HG03135 (cell line): ENCODE measurements at regions not wholly inside any gene's neighbourhood (a gene's known extent, or its start where the extent isn't known, plus 50 kb on each side); places are given as distances from the start of the nearest gene placed in this dataset.

Experiments
- ATAC-seq: cut with Tn5 transposase; IDR thresholded peaks from one replicate; pipeline ENCODE4 v1.9.1; 2021; ENCODE audit warnings: mild to moderate bottlenecking, moderate library complexity; ENCODE audit not compliant: unreplicated experiment

DNA sequence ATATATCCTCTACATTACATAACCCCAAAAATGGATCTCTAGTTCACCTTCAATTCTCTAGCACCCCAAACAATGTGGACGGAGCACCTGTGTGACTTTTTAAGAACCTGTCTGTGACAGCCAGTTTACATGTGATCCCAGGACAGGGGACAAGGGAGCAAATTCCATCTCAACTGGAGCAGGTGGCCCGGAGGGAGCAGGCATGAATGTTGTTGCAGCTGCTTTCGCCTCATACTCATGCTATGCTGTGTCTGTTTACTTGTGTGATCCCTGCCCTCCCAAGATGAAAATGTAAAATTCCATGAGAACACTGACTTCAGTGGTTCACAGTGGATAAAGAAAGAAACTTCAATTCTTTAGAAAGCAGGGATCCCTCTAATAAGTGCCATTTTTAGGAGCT is 600.3 kb downstream of the CDH26 start:
- ATAC-seq, result no peak

DNA sequence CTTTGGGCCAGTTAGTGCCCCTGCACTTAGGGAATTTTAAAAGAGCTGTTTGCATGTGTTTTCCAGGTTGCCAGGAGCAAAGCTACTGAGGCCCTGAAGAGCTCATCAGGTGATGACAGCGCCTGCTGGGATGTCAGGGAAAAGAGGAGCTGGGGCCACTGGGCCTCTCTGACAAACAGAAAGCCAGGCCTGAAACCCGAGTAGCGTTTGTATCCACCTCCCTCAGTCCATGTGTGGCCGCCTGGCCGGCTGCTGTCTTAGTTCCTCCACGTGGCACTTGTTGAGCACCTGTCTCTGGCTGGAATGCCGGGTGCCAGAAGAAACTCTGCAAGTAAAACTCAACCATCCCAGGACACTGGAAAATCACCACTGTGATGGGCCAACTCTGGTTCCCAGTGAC is 601.2 kb downstream of the CDH26 start:
- ATAC-seq, result no peak

DNA sequence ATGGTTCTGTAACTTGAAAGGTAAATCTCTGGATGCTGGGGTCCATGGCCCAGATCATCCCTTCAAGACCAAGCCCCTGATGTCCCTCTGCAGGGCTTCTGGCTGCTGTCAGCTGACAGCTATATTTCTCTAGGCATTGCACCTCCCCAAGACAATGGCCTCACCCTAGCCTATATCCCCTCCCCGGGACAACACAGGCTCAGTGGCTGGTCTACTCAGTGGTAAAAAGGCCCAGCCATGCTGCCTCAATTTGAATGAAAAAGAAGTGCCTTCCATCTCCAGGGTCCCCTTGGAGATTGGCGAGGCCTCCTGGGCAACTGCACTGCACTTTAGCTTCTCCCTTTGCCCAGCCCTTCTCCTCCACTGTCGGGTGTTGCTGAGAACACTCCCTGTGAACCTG is 602.8 kb downstream of the CDH26 start:
- ATAC-seq, result no peak

DNA sequence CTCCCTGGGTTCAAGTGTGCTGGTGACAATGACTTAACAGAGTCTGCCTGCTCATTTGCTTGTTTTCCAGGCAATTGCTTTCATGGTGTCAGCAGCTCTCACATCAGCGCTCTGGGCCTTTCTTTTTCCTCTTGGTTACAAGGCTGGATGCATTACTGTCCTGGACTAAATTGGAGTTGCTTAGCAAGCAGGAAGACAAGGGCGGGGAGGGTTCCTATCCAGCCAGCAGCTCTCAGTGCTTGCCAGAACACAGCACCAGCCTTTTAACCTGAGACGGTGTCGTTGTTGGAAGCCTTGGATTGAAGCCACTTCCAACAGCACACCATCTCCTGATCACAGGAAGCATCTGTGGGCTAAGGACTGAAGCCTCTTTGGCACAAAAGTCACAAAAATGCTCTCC is 606.9 kb downstream of the CDH26 start:
- no peak for ATAC-seq

DNA sequence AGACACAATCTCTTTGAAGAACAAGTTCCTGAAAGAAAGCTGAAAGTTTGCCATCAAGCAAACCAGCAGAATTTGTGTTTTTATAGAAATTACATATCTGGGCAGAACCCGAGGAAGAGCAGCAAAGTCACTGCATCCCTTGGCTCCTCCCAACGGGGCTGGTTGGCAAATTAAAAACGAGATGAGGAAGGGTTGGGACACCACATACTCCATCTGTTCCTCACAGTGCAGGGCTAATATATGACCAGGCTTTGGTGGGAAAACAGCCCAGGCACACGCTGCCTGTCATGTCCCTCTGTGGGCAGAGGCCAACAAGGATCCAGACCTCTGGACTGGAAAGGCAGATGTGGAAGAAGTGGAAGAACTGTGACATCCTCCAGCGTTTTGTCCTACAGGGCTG is 607.3 kb downstream of the CDH26 start:
- ATAC-seq, result no peak

DNA sequence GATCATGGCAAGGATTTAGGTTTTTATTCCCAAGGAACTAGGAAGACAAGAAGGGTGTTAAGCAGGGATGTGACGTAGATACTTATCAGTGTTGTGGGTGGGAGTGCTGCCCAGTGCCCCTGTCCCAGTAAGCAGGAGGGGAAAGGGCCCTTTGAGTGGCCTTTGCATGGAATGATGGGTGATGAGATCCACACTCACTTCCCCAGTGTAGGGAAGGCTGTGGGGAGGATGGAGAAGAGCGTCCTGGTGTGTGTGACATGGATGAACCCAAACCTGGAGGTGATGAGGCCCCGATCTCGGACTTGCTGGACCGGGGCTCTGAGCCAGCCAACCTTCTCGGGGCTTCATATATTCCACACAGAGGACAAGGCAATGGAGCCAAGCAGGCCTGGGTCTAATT is 610.9 kb downstream of the CDH26 start:
- ATAC-seq, result no peak

DNA sequence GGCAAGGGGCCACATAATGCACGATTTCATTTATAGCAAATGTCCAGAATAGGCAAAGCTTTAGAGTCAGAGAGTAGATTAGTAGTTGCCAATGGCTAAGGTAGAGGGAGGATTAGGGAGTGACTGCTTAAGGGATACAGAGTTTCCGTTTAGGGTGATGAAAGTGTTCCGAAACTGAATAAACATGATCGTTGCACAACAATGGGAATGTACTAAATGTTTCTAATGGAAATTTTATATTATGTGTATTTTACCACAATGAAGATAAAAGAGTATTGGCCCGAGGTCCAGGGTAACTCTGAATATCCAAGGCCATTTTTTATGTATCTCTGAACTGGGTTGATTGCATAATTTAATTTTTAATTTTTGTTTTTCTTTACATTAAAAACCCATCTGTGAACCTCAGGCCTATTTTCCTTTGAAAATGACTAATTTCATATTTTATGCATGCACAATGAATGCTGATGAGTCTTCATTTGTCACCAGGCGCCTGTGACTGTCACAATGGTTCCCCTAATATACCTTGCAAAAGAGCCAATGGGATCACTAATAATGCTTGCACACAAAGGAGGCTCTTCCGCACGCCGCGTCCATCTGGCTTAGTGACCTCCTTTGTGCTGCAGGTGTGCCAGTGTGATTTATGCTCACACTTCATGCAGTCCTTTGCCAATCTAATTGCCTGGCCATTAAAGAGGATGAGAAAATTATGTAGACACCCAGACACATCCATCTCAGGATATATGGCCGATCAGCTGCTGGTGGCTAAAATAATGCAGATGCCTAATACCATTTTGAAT is 612.5 kb downstream of the CDH26 start:
- no peak for ATAC-seq

DNA sequence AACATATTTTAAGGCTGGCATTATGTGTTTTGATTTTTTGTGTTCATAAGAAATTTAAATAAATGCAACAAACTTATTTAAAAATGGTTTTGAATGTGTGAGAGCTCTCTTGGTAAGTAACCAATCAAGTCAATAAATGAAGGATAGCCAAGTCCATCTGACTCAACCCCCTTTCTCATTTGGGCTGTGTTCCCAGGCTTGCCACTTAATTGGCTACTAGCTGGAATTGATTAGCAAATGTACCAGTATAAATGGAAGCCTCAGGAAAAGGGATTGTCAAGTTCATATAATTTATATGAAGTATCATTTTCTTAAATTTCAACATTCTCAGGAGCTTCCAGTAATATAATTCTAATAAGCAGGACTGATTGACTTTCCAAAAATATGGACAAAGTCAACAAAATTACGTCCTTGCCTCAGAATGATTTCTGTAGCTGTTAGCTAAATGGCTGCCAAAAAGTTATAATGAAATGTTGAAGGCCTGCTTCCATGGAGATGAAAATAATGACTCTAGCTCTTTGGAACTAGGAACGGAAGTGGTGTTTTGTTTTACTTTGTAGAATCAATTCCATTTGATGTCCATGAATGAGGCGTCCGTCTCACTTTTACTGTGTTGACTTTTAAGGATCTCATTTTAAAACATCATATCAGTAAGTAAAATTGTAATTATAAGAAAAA is 614.9 kb downstream of the CDH26 start:
- ATAC-seq, result no peak

DNA sequence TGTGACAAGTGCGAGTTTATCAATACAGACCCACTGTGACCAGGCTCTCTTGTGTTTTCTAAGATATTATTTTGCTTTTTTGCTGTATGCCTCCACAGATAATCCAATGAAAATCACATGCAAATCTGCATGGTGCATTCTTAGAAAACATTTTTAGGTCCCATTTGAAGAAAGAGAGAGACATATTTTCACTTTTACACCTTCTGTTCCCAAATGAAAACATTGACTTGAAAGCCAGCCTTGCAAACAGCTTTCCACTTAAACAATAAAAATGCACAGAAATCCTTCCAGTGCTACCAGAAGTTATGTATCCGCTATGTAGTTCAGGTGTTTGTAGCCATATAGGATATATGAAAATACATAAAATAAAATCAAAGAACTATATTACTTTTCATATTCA is 618.0 kb downstream of the CDH26 start:
- no peak for ATAC-seq

DNA sequence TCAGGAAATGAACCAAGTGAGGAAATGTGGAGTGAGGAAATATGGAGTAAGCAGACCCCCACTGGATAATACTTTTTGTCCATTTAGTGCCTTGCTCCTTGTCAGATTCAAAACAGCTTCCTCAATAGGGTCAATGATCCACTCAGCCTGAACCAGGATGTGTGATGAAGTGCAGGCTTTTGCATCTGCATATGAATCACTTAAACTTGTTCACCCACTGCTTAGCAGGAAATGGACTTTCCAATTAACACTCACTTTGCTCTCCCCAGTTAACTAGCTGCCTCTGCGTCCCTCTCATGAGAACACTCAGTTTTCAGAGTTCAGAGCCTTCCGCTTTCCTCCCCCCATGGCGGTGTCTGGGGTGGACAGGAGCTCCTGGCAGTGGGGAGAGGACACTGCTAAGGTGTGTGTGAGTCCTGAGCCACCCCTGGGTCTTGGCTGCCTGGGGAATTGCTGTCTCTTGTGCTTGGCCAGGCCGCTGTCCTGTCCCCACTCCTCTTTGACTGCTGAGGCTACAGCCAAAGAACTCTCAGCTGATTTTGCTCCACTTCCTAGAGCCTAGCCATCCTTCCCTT is 621.8 kb downstream of the CDH26 start:
- no peak for ATAC-seq

DNA sequence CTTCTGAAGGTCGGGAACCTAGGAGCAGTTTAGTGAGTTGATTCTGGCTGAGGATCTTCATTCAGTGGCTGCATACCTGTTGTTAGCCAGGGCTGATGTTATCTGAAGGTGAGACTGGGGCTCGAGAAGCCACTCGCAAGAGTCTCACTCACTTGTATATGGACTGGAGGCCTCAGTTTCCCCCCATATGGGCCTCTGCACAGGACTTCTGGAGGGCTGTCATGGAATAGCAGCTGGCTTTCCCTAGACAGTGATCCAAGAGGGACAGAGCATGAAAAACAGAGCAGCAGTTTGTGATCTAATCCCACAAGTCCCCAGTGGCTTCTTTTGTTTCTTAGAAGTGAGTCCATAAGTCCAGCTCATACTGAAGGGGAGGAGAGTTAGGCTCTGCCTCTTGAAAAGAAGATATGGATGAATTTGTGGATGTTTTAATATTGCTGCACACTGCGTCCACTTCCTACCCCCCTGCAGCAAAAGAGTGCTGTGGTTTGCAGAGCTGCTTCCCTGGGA is 623.4 kb downstream of the CDH26 start:
- no peak for ATAC-seq

DNA sequence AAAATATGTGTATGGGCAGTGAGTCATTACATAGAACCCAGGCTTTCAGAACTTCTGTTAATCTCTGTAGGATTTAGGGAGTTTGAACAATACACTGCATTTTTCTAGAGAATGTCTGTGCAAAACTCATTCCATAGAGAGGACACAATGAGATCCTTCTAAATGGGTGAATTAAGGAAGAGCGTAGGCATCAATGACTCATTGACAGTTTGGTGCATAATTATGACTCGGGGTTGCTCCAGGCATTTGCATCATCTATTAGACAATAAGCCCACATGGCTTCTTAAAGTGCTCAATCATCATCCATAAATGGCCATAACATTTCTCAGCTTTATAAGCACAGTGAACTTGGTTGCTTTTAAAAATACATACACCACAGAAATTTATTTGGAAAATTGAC is 625.5 kb downstream of the CDH26 start:
- ATAC-seq, result no peak

DNA sequence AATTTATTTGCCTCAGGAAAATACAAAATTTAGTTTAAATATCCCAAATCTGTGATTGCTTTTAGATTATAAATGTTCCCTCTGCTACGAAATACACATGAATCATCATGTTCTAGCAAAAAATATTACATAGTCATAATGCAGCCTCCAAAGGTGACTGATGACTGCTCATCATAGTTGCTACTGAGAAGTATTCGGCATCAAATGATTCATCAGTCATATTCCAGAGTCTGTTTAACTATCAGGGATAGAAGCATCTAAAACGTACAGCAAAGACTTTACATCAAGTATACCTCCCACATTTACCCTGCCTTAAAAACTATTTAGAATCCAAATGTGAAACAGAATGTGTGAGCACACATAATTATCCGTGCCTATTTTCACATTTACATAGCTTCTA is 626.0 kb downstream of the CDH26 start:
- ATAC-seq, result no peak

DNA sequence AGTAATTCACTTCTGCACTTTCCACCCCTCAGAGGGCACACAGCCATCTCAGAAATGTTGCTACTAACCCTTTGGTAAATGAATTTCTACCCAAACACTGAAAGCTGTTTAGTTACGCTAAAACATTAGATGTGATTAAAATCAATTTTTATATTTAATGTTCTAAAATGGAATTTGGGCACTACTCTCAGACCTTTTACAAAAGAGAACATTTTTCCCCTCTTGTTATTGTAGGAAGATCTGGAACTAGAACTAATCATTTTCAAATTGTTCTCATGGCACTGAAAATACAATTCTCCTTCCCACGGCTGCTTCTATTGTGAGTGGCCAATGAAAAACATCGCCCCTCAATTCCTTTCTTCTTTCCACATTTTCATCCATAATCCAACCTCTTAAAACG is 627.4 kb downstream of the CDH26 start:
- no peak for ATAC-seq

DNA sequence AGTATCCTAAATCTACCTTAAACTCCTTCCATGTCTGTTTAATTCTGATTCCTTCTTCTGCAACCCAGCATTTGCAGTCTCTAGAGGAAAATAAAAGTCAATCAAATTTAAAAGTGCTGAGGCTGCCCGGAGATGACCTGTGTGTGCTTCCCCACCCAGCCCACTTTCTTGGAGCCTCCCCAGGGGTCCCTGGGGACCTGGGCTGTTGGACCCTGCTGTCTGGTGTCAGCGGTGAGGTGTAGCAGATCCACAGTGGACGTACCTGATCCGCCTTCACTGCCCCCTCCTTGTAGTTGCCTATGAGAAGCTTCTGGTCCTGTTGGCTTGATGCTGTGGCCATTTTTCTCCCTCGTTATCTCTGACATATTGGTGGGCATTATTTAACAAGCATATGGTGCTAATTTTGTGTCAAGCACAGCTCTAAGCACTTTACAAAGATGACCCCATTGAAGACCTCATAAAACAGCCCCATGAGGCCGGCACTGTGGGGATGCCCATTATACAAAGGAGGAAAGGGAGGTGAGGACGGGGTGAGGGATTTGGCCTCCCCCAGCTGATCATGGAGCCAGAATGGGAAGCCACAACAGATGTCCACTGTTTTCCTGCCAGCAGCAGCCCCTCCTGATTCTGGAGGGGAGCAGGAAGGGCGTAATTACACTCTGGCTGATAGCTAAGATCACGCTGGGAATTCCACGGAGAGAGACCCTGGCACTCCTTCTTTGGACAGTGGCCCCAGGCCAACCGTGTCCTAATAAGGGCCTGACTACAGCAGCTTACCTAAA is 628.2 kb downstream of the CDH26 start:
- no peak for ATAC-seq

DNA sequence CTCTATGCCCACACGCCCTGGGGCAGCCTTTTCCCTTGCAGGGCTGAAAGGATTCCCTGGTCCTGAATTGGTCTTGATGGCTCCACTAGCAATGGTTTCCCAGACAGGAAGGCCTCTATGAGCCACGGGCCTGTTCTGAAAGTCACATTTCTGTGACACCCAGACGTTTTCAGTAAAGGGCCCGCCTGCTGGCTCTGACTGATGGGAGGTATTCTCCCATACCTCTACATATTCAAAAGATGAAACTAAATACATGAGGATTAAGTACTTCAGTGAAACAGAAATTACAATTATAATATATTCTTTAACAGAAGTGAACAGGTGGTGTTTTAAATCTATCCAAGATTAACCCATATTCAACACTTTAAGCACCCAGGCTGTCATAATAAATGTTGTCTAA is 629.8 kb downstream of the CDH26 start:
- ATAC-seq, result no peak

DNA sequence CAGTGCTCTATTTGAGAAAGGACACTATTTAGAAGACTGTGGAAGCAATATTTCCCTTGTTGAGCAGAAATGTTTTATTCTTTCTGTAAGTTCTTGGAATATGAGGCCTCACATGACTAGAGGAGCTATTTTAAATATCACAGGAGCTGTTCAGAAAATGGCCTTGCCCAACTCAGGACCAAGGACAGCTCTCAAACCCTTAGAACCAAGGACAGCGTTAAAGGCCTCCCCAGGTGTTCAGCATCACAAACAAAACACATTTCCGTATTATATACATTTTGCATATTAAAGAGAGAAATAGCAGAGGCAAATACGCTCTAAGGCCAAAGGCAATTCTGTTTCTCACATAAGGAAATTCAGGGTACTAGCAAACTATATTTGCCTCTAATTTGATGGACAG is 631.4 kb downstream of the CDH26 start:
- no peak for ATAC-seq

DNA sequence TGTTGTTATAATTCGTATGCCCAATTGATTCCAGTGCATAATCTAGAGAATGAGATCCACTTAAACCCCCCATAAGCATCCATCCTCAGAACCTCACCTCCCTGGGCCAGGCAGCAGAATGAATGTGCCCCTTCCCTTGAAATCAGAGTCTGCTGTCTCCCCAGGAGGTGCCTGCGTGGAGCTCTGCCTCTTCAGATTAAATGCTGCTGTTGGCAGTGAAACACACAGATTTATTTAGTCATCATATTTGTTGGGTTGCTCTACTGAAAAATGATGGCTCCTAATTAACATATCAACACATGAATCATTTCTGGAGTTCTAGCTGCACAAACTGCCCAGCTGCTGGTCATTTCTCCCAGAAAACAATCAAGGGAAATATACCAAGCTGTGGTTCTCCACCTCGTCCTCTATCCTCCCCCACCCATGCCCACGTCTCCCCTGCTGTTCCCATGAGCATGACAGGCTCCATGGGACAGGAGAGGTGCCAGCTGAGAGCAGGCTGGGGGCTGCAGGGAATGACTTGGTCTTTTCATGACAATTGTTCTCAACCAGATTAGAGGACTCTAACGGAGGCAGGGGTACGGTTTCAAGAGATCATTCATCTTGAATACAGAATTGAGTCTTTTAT is 633.1 kb downstream of the CDH26 start:
- ATAC-seq, result no peak

DNA sequence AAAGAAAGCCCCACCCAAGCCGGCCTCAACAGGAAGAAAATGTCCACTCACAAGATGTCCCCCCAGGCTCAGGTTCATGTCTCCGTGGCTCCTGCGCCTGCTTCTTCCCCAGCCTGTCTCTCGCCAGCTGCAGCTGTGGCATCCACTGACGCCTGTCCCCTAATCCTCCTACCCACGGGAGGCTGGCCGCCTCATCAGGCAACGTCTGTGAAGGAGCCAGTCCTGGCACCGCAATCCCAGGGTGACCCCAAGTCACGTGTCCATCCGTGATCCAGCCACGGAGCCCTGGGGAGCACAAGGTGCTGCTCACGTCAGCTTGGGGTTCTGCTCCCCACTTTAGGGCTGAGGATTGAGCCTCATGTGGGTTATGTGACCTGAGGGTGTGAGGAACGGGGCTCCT is 640.3 kb downstream of the CDH26 start:
- ATAC-seq, result no peak

DNA sequence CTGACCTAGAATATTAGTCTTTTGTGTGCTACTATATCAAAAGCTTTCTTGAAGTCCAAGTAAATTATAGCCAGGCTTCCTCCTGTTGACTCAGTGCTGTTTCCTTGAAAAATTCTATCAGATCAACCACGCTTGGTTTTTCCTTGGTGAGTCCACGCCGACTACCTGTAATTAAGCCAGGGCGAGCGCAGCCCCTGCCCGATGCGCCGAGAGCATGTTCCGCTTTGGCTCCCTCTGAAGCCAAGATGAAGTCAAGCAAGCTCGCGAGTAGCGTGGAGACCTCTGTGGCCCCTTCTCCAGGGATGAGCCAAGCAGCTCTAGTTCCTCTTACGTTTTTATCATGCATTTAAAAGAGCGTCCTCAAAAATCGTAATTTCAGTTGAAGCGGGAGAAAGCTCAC is 641.2 kb downstream of the CDH26 start:
- no peak for ATAC-seq

DNA sequence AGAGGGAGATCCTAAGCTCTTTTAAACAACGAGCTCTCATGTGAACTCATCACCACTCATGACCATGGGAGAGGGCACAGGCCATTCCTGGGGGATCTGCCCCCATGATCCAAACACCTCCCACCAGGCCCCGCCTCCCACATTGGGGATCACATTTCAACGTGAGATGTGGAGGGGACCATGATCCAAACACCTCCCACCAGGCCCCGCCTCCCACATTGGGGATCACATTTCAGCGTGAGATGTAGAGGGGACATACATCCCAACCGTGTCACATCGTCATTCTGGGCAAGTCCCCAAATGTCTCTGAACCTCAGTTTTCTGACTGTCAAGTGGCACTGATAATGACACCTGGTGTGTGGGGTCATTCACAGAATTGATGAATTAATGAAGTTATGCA is 641.8 kb downstream of the CDH26 start:
- no peak for ATAC-seq
